ENCODE measurements at regions not wholly inside any gene's neighbourhood (a gene's known extent, or its start where the extent isn't known, plus 50 kb on each side); places are given as distances from the start of the nearest gene placed in this dataset.
A peak's percentile ranks its signal among the peaks of the same experiment; 100 is the strongest.

- H3K4me3 ChIP-seq (ENCODE audit: low read depth, low read length), result no peak overlapping the region
- no peak for DNase-seq (ENCODE audit: low read depth)
- no peak for TF ChIP-seq CTCF (IDR thresholded peaks at IDR 0.05; ENCODE audit: low read depth, low read length, missing control alignments)
- in situ Hi-C loops (cut with HindIII; ENCODE audit: low sequenced_read_pairs), result no loop called here
Measured at GRCh38 chr11:122391049-122391448, 264.5 kb upstream of the UBASH3B start.

- DNase-seq (ENCODE audit: low read depth), result no peak
- no peak overlapping the region for H3K4me3 ChIP-seq (ENCODE audit: low read depth, low read length)
- no peak for TF ChIP-seq CTCF (IDR thresholded peaks at IDR 0.05; ENCODE audit: low read depth, low read length, missing control alignments)
- in situ Hi-C loops (cut with HindIII; ENCODE audit: low sequenced_read_pairs), result no loop called here
Measured at GRCh38 chr11:122383186-122383585, 267.2 kb upstream of the BLID start.

GRCh38 chr11:122375687-122376399, 259.8 kb upstream of the BLID start:
- no peak for TF ChIP-seq CTCF (IDR thresholded peaks at IDR 0.05; ENCODE audit: low read depth, low read length, missing control alignments)
- DNase-seq (ENCODE audit: low read depth), result no peak
- in situ Hi-C loops (cut with HindIII; ENCODE audit: low sequenced_read_pairs), result no loop called here
- H3K4me3 ChIP-seq (ENCODE audit: low read depth, low read length), result no peak overlapping the region

- no peak overlapping the region for H3K4me3 ChIP-seq (ENCODE audit: low read depth, low read length)
- in situ Hi-C loops (cut with HindIII; ENCODE audit: low sequenced_read_pairs), result no loop called here
- no peak for DNase-seq (ENCODE audit: low read depth)
- TF ChIP-seq CTCF (IDR thresholded peaks at IDR 0.05; ENCODE audit: low read depth, low read length, missing control alignments), result no peak
Measured at GRCh38 chr11:122368796-122369195, 252.8 kb upstream of the BLID start.

- peak; percentile 57 for DNase-seq (ENCODE audit: low read depth)
- TF ChIP-seq CTCF (IDR thresholded peaks at IDR 0.05; ENCODE audit: low read depth, low read length, missing control alignments), result no peak
- in situ Hi-C loops (cut with HindIII; ENCODE audit: low sequenced_read_pairs), result no loop called here
- H3K4me3 ChIP-seq (ENCODE audit: low read depth, low read length), result no peak overlapping the region
Measured at GRCh38 chr11:122367809-122368231, 251.8 kb upstream of the BLID start.

- in situ Hi-C loops (cut with HindIII; ENCODE audit: low sequenced_read_pairs), result no loop called here
- no peak for DNase-seq (ENCODE audit: low read depth)
- H3K4me3 ChIP-seq (ENCODE audit: low read depth, low read length), result peak overlapping the region; percentile 9
- no peak for TF ChIP-seq CTCF (IDR thresholded peaks at IDR 0.05; ENCODE audit: low read depth, low read length, missing control alignments)
Measured at GRCh38 chr11:122365610-122366360, 249.8 kb upstream of the BLID start.

Data from astrocyte of the cerebellum (primary cell).